ENCODE measurements at regions not wholly inside any gene's neighbourhood (a gene's known extent, or its start where the extent isn't known, plus 50 kb on each side); places are given as distances from the start of the nearest gene placed in this dataset.

DNA sequence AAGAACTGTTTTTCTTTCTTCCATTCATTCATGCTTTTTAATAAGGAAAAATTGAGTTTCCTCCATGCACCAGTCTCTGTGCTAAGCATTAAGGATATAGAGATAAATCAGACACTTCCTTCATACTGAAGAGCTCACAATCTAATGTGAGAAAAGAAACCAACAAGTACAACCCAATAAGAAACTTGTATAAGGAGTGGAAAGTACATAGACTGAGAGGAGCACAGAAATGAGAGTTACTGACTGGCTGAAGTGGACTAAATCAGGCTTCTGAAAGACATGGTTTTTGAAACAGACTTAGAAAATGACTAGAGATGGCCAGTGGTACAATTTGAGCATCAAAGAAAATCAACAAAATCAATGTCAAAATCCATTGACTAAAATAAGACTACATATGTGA lies 524.4 kb downstream of the PLPP3 start:
- TF ChIP-seq TEAD4 (IDR thresholded peaks at IDR 0.05) (no peak), ZBTB7A (IDR thresholded peaks at IDR 0.05; ENCODE audit: low read depth) (no peak), EP300 (IDR thresholded peaks at IDR 0.05; ENCODE audit: borderline replicate concordance) (no peak), RAD21 (IDR thresholded peaks at IDR 0.05; ENCODE audit: low read depth) (no peak), YY1 (IDR thresholded peaks at IDR 0.05; ENCODE audit: low read depth) (no peak), CREB1 (IDR thresholded peaks at IDR 0.05; ENCODE audit: low read depth) (no peak), TCF12 (IDR thresholded peaks at IDR 0.05; ENCODE audit: low read depth) (no peak), NFIC (IDR thresholded peaks at IDR 0.05) (no peak), TAF1 (IDR thresholded peaks at IDR 0.05; ENCODE audit: low read depth) (no peak)
- TF ChIP-seq, protein P1, sequence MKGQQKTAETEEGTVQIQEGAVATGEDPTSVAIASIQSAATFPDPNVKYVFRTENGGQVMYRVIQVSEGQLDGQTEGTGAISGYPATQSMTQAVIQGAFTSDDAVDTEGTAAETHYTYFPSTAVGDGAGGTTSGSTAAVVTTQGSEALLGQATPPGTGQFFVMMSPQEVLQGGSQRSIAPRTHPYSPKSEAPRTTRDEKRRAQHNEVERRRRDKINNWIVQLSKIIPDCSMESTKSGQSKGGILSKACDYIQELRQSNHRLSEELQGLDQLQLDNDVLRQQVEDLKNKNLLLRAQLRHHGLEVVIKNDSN (IDR thresholded peaks at IDR 0.05) = no peak
- TF ChIP-seq, protein P2, sequence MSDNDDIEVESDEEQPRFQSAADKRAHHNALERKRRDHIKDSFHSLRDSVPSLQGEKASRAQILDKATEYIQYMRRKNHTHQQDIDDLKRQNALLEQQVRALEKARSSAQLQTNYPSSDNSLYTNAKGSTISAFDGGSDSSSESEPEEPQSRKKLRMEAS (IDR thresholded peaks at IDR 0.05) = no peak
- TF ChIP-seq, protein P3, sequence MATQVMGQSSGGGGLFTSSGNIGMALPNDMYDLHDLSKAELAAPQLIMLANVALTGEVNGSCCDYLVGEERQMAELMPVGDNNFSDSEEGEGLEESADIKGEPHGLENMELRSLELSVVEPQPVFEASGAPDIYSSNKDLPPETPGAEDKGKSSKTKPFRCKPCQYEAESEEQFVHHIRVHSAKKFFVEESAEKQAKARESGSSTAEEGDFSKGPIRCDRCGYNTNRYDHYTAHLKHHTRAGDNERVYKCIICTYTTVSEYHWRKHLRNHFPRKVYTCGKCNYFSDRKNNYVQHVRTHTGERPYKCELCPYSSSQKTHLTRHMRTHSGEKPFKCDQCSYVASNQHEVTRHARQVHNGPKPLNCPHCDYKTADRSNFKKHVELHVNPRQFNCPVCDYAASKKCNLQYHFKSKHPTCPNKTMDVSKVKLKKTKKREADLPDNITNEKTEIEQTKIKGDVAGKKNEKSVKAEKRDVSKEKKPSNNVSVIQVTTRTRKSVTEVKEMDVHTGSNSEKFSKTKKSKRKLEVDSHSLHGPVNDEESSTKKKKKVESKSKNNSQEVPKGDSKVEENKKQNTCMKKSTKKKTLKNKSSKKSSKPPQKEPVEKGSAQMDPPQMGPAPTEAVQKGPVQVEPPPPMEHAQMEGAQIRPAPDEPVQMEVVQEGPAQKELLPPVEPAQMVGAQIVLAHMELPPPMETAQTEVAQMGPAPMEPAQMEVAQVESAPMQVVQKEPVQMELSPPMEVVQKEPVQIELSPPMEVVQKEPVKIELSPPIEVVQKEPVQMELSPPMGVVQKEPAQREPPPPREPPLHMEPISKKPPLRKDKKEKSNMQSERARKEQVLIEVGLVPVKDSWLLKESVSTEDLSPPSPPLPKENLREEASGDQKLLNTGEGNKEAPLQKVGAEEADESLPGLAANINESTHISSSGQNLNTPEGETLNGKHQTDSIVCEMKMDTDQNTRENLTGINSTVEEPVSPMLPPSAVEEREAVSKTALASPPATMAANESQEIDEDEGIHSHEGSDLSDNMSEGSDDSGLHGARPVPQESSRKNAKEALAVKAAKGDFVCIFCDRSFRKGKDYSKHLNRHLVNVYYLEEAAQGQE (IDR thresholded peaks at IDR 0.05; ENCODE audit: low read depth) = no peak

DNA sequence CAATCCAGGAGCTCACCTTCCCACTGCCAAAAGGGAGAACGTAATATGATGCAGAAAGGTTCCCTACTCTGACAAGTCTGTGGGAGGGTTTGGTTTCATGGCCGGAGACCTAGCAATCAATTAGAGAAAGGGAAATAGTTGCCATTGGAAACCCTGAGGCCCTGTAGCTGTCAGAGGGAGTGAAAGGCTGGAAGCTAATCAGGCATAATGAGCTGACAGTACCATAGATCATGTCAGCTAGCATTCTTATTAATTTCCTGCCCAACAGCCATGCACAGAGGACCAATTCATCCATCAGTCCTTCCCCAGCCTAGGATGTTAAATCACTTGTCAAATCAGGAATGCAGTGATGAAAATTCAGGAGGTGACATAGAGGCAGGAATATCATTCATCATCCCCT lies 527.3 kb downstream of the PLPP3 start:
- TF ChIP-seq ZBTB7A (IDR thresholded peaks at IDR 0.05; ENCODE audit: low read depth) (no peak), EGR1 (IDR thresholded peaks at IDR 0.05) (no peak), TAF1 (IDR thresholded peaks at IDR 0.05; ENCODE audit: low read depth) (no peak), TEAD4 (IDR thresholded peaks at IDR 0.05) (no peak), NFIC (IDR thresholded peaks at IDR 0.05) (no peak), RAD21 (IDR thresholded peaks at IDR 0.05; ENCODE audit: low read depth) (no peak), CEBPB (IDR thresholded peaks at IDR 0.05) (no peak), TCF12 (IDR thresholded peaks at IDR 0.05; ENCODE audit: low read depth) (no peak), FOXM1 (IDR thresholded peaks at IDR 0.05; ENCODE audit: borderline replicate concordance, low read depth) (no peak), YY1 (IDR thresholded peaks at IDR 0.05; ENCODE audit: low read depth) (no peak), CREB1 (IDR thresholded peaks at IDR 0.05; ENCODE audit: low read depth) (no peak), EP300 (IDR thresholded peaks at IDR 0.05; ENCODE audit: borderline replicate concordance) (no peak)
- TF ChIP-seq, protein P1 (IDR thresholded peaks at IDR 0.05) = no peak
- TF ChIP-seq, protein P3 (IDR thresholded peaks at IDR 0.05; ENCODE audit: low read depth) = no peak
- TF ChIP-seq, protein P2 (IDR thresholded peaks at IDR 0.05) = no peak

DNA sequence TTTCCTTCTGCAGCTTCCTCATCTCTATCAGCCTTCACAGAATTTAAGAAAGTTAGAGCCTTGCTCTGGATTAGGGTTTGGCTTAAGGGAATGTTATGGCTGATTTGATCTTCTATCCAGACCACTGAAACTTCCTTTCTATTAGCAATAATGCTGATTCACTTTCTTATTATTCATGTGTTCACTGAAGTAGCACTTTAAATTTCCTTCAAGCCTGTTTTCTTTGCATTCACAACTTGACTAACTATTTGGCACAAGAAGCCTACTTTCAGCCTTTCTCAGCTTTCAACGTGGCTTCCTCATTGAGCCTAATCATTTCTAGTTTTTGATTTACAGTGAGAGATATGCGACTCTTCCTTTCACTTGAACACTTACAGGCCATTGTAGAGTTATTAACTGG lies 528.5 kb downstream of the PLPP3 start:
- no peak for TF ChIP-seq EP300 (IDR thresholded peaks at IDR 0.05; ENCODE audit: borderline replicate concordance)
- TF ChIP-seq RAD21 (IDR thresholded peaks at IDR 0.05; ENCODE audit: low read depth) = no peak
- TF ChIP-seq FOXM1 (IDR thresholded peaks at IDR 0.05; ENCODE audit: borderline replicate concordance, low read depth) = no peak
- TF ChIP-seq TCF12 (IDR thresholded peaks at IDR 0.05; ENCODE audit: low read depth) = no peak

DNA sequence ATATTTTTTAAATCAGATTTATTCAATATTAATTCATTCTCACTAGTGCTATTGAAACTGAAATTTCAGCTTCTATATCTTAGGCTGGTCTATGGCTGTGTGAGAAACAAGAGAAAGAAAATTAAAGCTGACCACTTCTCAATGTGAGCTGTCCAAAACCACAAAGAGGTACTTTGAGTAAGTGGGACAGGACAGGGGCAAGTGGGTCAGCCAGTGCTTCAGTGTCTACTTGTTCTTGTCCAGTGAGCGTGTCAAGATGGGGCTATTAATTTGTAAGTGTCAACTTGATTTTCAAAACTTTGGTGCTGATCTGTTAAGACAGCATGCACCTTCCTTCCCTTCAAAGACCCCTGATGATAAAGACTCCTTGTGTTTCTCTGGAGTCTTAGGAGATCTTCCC lies 533.9 kb downstream of the PLPP3 start:
- TF ChIP-seq, protein P3 (IDR thresholded peaks at IDR 0.05; ENCODE audit: low read depth) = no peak
- no peak for TF ChIP-seq CREB1 (IDR thresholded peaks at IDR 0.05; ENCODE audit: low read depth)
- no peak for TF ChIP-seq TEAD4 (IDR thresholded peaks at IDR 0.05)
- TF ChIP-seq EP300 (IDR thresholded peaks at IDR 0.05; ENCODE audit: borderline replicate concordance) = no peak
- TF ChIP-seq EGR1 (IDR thresholded peaks at IDR 0.05) = no peak
- TF ChIP-seq FOXM1 (IDR thresholded peaks at IDR 0.05; ENCODE audit: borderline replicate concordance, low read depth) = no peak
- TF ChIP-seq NFIC (IDR thresholded peaks at IDR 0.05) = no peak
- TF ChIP-seq, protein P2 (IDR thresholded peaks at IDR 0.05) = no peak
- TF ChIP-seq CEBPB (IDR thresholded peaks at IDR 0.05) = no peak
- TF ChIP-seq TAF1 (IDR thresholded peaks at IDR 0.05; ENCODE audit: low read depth) = no peak
- no peak for TF ChIP-seq ZBTB7A (IDR thresholded peaks at IDR 0.05; ENCODE audit: low read depth)
- no peak for TF ChIP-seq RAD21 (IDR thresholded peaks at IDR 0.05; ENCODE audit: low read depth)
- TF ChIP-seq TCF12 (IDR thresholded peaks at IDR 0.05; ENCODE audit: low read depth) = no peak
- TF ChIP-seq YY1 (IDR thresholded peaks at IDR 0.05; ENCODE audit: low read depth) = no peak
- TF ChIP-seq, protein P1 (IDR thresholded peaks at IDR 0.05) = no peak
